Natural killer cell (primary cell): ENCODE measurements at regions not wholly inside any gene's neighbourhood (a gene's known extent, or its start where the extent isn't known, plus 50 kb on each side); places are given as distances from the start of the nearest gene placed in this dataset.

ENCODE experiments used
- ATAC-seq, 3 donors: fragments of 150-1000 bp in 2 of 3; fragments of 200-7000 bp in 1 of 3; cut with Tn5 transposase; 1 replicate in 1 of 3; 2 replicates in 2 of 3; pipeline ENCODE4 v1.10.0; 2021; ENCODE audit warnings: mild to moderate bottlenecking in 2 of 3, moderate library complexity in 2 of 3
- DNase-seq, 2 donors: peaks; one replicate each; pipeline versions ENCODE4 v3.0.0 to v3.0.0-alpha.2; 2013 to 2021; ENCODE audit warnings: mixed read lengths in 1 of 2
- H3K27ac ChIP-seq: one replicate; pipeline ENCODE4 v1.5.1; 2013; ENCODE audit warnings: mild to moderate bottlenecking, low read length
- H3K27me3 ChIP-seq: one replicate; pipeline ENCODE4 v1.6.1; 2013; ENCODE audit warnings: low read length; ENCODE audit not compliant: control insufficient read depth, insufficient read depth
- H3K36me3 ChIP-seq: one replicate; pipeline ENCODE4 v1.6.1; 2013; ENCODE audit warnings: low read length; ENCODE audit not compliant: control insufficient read depth, insufficient read depth
- H3K4me1 ChIP-seq: one replicate; pipeline ENCODE4 v1.6.1; 2013; ENCODE audit warnings: low read length; ENCODE audit not compliant: control insufficient read depth, insufficient read depth
- H3K4me3 ChIP-seq: one replicate; pipeline ENCODE4 v1.5.1; 2013; ENCODE audit warnings: low read length
- H3K9me3 ChIP-seq: one replicate; pipeline ENCODE4 v1.6.1; 2013; ENCODE audit warnings: low read length; ENCODE audit not compliant: control insufficient read depth, insufficient read depth
- H3K27ac Mint-ChIP-seq, 2 donors: one replicate each; pipeline ENCODE4 v1.8.0; 2022; ENCODE audit warnings: mild to moderate bottlenecking in 2 of 2, mixed read lengths in 2 of 2, moderate library complexity in 1 of 2
- H3K27me3 Mint-ChIP-seq, 2 donors: one replicate each; pipeline ENCODE4 v1.8.0; 2022; ENCODE audit warnings: low read depth in 2 of 2, mixed read lengths in 2 of 2
- H3K36me3 Mint-ChIP-seq: one replicate; pipeline ENCODE4 v1.8.0; 2022; ENCODE audit warnings: mixed read lengths
- H3K4me1 Mint-ChIP-seq, 2 donors: one replicate each; pipeline ENCODE4 v1.8.0; 2022; ENCODE audit warnings: mixed read lengths in 2 of 2
- H3K4me3 Mint-ChIP-seq: one replicate; pipeline ENCODE4 v1.8.0; 2022; ENCODE audit warnings: mild to moderate bottlenecking, moderate library complexity, mixed read lengths
- H3K9me3 Mint-ChIP-seq, 2 donors: one replicate each; pipeline ENCODE4 v1.8.0; 2022; ENCODE audit warnings: mixed read lengths in 2 of 2
- CTCF ChIP-seq: fragments of 200-600 bp; IDR thresholded peaks from one replicate; pipeline ENCODE4 v1.8.0; 2022; ENCODE audit warnings: antibody characterized with exemption
- WGBS: methylation state at CpG from one replicate; pipeline ENCODE4 v1.1.7; 2013; ENCODE audit warnings: missing lambda C conversion rate; ENCODE audit not compliant: insufficient coverage; 5-methylcytosine and 5-hydroxymethylcytosine counted together
- intact Hi-C: fragments of 100-400 bp; cut with micrococcal nuclease; formaldehyde crosslinking; loops from one replicate; pipeline ENCODE4 v1.14.2; 2022

GRCh38 chr1:98005326-98006010, 84.6 kb upstream of the DPYD start:
- H3K36me3 Mint-ChIP-seq, result no peaks in the 10 kb centered on the region
- H3K4me1 Mint-ChIP-seq, result no peaks in the 10 kb centered on the region
- Histone ChIP-seq H3K36me3 (no peaks in the 10 kb centered on the region), H3K9me3 (no peaks in the 10 kb centered on the region), H3K27me3 (no peaks in the 10 kb centered on the region), H3K27ac (no peak overlapping the region), H3K4me1 (no peaks in the 10 kb centered on the region), H3K4me3 (no peak overlapping the region)
- H3K27ac Mint-ChIP-seq, result no peak overlapping the region
- TF ChIP-seq CTCF, result no peak
- intact Hi-C loops, result no loop called here
- H3K4me3 Mint-ChIP-seq, result no peak overlapping the region
- ATAC-seq, result no peak
- no peak for DNase-seq
- H3K27me3 Mint-ChIP-seq, result no peaks in the 10 kb centered on the region
- H3K9me3 Mint-ChIP-seq, result no peaks in the 10 kb centered on the region

GRCh38 chr1:98003442-98003841, 82.6 kb upstream of the DPYD start:
- H3K9me3 Mint-ChIP-seq, result no peaks in the 10 kb centered on the region
- Histone ChIP-seq H3K9me3 (no peaks in the 10 kb centered on the region), H3K36me3 (no peaks in the 10 kb centered on the region), H3K4me1 (no peaks in the 10 kb centered on the region), H3K4me3 (no peak overlapping the region), H3K27me3 (no peaks in the 10 kb centered on the region), H3K27ac (no peak overlapping the region)
- intact Hi-C loops, result loop anchor here (5.0 kb wide), 1 partner anchor 464 kb away; no protein-coding TSS in a partner anchor
- WGBS, result no CpG with 5 or more reads among the region's 1 CpG
- no peak for TF ChIP-seq CTCF
- no peak overlapping the region for H3K27ac Mint-ChIP-seq
- H3K36me3 Mint-ChIP-seq, result no peaks in the 10 kb centered on the region
- H3K4me3 Mint-ChIP-seq, result no peak overlapping the region
- DNase-seq (no peak), ATAC-seq (no peak)
- no peaks in the 10 kb centered on the region for H3K4me1 Mint-ChIP-seq
- H3K27me3 Mint-ChIP-seq, result peaks cover 0 to 6% of the 10 kb centered on the region in 2 donors

GRCh38 chr1:98002288-98002687, 81.5 kb upstream of the DPYD start:
- DNase-seq, result no peak
- Mint-ChIP-seq H3K4me3 (no peak overlapping the region), H3K9me3 (no peaks in the 10 kb centered on the region), H3K27ac (no peak overlapping the region), H3K27me3 (peaks cover 0 to 6% of the 10 kb centered on the region in 2 donors), H3K36me3 (no peaks in the 10 kb centered on the region), H3K4me1 (no peaks in the 10 kb centered on the region)
- H3K4me3 ChIP-seq, result no peak overlapping the region
- no peak for ATAC-seq
- no peaks in the 10 kb centered on the region for H3K27me3 ChIP-seq
- H3K9me3 ChIP-seq, result no peaks in the 10 kb centered on the region
- WGBS, result 90% methylated on average over 2 of the region's 2 CpGs
- intact Hi-C loops, result loop anchor here (5.0 kb wide), 1 partner anchor 465 kb away; no protein-coding TSS in a partner anchor
- H3K27ac ChIP-seq, result no peak overlapping the region
- no peaks in the 10 kb centered on the region for H3K36me3 ChIP-seq
- no peak for TF ChIP-seq CTCF
- no peaks in the 10 kb centered on the region for H3K4me1 ChIP-seq

- Histone ChIP-seq H3K4me1 (no peaks in the 10 kb centered on the region), H3K36me3 (no peaks in the 10 kb centered on the region), H3K9me3 (no peaks in the 10 kb centered on the region), H3K27ac (no peak overlapping the region), H3K27me3 (no peaks in the 10 kb centered on the region), H3K4me3 (no peak overlapping the region)
- peaks cover 5 to 6% of the 10 kb centered on the region in 2 donors for H3K27me3 Mint-ChIP-seq
- ATAC-seq (no peak), DNase-seq (no peak)
- no CpG with 5 or more reads among the region's 1 CpG for WGBS
- TF ChIP-seq CTCF, result no peak
- H3K36me3 Mint-ChIP-seq, result no peaks in the 10 kb centered on the region
- no peaks in the 10 kb centered on the region for H3K4me1 Mint-ChIP-seq
- no peaks in the 10 kb centered on the region for H3K9me3 Mint-ChIP-seq
- intact Hi-C loops, result loop anchor here (5.0 kb wide), 1 partner anchor 466 kb away; no protein-coding TSS in a partner anchor
- H3K4me3 Mint-ChIP-seq, result no peak overlapping the region
- H3K27ac Mint-ChIP-seq, result no peak overlapping the region
Measured at GRCh38 chr1:98001764-98002163, 80.9 kb upstream of the DPYD start.
